Tongue (tissue), 1 donor: ENCODE measurements at regions not wholly inside any gene's neighbourhood (a gene's known extent, or its start where the extent isn't known, plus 50 kb on each side); places are given as distances from the start of the nearest gene placed in this dataset.
"Not testable (repeated sequence)": the region's sequence is repeated elsewhere in the genome, so short reads cannot be mapped to it uniquely, and the experiment has no call there.

ENCODE experiments used
- DNase-seq: peaks from one replicate; pipeline ENCODE4 v3.0.0-alpha.2; 2015

DNA sequence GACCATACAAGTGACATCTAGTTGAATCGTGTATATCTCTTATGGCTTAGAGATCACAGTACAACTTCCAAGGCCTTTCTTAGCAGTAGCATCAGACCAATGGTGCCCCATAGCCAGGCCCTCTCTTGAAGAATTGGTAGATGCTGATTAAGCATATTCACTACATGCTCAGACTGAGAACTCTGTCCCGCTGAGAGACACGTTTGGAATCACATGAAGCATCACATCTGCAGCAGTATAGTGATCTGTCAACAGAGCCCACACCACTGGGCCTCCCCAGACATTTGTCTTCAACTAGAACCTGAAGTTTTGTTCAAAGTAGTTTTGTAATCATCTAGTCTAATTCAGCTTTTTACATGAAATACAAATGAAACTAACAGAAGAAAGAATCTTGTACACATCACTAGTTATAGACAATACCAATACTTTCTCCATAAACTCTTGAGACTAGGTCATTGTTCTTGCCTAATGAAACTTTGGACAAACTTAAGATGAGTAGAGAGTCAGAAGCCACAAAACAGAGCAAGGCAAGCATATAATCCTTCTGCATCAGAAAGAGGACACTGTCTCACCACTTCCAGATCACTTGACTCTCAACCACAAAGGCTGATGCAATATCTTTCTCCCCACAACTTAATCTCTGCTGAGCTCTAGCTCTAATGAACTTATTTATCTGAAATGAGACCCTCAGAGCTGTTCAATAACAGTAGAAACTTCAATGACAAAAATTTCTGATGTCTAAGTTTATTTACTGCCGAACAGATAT lies 182.7 kb downstream of the TBX18 start:
- DNase-seq, result no peak

DNA sequence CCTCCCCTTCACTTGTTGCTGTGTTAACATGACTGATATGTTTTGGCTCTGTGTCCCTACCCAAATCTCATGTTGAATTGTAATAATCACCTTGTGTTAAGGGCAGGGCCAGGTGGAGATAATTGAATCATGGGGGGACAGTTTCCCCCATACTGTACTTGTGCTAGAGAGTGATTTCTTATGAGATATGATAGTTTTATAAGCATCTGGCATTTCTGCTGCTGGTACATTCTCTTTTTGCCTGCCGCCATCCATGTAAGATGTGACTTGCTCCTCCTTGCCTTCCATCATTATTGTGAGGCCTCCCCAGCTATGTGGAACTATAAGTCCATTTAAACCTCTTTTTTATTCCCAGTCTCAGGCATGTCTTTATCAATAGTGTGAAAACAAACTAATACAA lies 185.0 kb downstream of the TBX18 start:
- DNase-seq, result no peak

DNA sequence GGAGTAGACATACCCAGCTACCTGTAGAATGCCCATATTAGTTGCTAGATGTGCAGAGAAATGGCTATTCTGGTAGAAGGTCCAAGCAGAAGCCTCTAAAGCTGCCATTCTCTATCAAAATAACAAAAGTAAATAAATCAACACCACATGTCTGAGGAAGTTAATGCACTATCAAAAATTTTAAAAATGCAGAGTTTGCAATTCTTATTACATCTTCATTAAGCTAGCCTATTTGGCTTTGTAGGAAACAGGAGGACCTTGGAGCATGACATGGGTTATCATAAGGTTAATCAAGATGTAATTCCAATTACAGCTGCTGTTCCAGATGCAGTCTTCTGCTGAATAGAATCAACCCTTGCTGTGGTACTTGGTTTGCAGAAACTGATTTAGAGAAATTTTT lies 188.4 kb downstream of the TBX18 start:
- DNase-seq, result no peak

DNA sequence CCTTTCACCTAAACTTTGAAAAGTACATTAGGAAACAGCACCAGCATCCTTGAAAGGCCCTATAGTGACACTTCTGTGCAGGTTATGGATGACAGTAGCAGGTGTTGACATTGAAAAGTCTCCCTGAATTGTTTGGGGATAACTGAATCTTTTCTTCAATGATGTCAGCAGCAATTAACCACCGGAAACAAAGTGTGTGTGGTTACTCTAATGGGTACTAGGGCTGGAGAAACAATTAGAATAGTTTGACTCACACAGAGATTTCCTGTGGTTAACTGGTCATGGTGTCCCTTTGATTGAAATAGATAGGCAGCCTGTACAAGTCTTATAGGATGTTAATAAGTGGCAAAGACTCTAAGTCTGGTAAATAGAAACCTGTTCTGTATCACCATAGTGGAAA lies 189.1 kb downstream of the TBX18 start:
- DNase-seq, result no peak

DNA sequence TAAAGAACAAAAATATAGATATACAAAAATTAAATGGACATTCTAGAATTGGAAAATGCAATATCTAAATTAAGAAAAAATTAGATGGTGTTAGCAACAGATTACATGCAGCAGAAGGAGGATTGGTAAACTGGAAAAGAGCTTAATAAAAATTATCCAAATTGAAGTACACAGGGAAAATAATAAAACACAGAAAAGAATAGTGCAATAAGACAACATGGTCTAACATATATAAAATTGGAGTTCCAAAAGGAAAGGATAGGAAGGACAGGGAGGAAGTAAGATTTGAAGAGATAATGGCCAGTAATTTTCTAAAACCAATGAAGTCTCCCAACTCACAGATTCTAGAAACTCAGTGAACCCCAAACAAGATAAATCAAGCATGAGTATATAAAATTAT lies 194.5 kb downstream of the TBX18 start:
- DNase-seq, result no peak

DNA sequence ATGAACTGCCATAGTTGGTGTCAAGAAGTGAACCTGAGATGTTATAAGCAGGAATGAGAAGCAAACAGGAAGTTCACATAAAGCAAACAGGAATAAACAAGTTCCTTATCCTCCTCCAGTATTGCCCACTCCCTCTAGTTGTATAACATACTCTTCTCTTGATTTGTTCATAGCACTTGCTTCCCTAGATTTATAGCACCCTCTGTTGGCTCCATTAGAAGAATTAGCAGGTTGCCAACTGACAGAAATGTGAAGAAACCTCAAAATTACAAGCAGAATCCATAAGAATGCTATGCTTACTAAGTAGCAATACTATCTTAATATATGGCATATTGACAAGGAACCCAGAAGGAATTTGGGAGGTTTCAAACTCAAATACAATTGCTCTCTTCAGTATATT lies 195.4 kb downstream of the TBX18 start:
- DNase-seq, result peak; percentile 8

DNA sequence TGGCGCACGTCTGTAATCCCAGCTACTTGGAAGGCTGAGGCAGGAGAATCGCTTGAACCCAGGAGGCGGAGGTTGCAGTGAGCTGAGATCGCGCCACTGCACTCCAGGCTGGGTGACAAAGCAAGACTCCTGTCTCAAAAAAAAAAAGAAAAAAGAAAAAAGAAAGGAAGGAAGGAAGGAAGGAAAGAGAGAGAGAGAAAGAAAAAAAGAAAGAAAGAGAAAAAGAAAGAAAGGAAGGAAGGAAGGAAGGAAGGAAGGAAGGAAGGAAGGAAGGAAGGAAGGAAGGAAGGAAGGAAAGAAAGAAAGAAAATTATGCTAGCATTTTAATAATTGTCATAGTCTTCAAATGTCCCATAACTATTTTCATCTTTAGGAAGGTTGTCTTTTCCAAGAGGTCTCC lies 198.7 kb downstream of the TBX18 start:
- not testable (repeated sequence) for DNase-seq

DNA sequence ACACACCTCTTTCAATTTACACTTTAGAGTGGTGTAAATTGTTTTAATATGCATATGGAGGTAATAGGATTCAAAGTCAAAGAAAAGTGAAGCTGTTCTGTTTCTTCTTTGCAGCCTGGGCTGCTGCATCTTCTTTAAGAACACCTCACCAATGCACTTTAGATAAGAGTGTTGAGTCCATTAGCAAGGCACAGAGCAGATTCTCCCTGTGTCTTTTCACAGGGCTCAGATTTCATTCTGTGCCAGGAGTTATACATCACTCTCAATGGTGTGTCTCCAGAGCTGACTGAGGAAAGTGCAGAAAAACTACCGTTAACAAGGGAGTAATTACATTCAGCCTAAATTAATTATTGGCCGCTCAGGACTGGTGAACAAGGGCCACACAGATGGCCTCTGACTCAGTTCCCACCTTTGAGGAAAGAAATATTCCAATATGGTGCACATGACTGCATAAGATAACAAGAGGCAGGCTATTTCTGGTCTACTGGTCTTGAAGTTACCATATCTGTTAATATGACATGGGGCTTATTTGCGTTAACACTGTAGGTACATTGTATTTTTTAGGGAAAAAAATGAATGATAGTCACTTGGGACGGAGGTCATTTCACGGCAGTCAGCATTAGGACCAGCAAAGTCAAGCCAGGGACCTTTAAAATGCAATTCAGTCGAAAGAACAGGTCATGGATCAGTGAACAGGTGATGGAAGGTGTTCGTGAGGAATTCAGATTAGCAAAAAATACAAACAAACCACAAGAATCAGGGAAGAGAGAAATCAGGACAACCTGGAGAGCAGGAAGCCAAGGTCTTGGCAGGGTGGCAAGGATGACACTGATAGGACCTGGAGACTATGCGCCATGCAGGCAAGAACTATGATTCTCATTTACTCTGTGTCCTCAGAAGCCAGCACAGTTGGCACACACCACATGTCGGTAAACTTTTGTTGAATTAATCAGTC lies 203.7 kb downstream of the TBX18 start:
- no peak for DNase-seq

DNA sequence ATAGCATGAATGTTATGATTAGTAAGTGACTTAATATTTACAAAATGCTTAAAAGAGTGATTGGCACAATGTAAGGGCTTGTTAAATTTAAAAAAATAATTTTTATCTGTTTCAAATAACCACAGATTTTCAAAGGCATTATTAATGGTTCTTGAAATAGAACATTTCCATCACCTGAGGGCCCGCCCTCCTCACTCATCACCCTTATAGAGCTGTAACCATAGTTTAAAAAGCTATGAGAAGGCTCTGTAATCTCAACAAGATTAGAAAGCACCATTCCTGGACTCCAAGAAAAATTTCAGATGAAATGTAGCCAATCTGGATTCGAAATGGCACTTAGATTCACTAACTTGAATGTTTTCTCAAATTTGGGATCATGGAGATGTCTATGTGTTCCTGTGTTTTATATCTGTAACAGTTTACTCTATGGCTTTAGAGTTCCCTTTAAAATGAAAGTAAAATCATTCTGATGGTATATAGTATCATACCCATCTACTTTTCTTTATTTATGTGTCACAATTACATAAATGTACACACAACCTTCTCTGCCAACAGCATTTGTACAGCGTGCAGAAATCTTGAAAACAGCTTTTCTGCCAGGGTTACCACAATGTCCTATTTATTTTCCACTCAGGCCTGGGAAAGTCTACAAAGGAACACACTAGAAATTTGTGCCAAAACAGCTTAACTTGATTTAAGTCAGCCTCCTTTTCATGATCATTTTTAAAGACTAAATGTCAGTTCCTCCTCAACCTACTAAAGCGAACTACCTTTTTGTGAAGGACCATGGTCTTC lies 207.7 kb downstream of the TBX18 start:
- DNase-seq, result peak; percentile 13

DNA sequence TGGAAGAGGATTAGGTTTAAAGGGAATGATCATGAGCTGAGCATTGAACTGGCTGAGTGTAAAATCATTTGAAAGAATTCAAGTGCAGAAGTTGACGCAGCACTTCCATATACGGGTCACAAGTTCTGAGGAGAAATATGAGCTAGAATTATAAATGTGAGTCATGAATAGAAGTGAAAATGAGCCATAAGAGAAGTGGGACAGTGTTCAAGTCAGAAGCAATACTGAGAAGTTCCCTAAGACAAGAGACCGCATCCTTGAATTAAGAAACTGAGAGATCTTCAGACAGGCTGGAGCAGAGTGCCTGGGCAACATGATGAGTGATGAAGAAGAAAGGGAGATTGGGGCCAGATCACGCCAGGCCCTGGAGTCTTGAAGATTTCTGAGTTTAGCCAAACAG lies 209.7 kb downstream of the TBX18 start:
- DNase-seq, result no peak

DNA sequence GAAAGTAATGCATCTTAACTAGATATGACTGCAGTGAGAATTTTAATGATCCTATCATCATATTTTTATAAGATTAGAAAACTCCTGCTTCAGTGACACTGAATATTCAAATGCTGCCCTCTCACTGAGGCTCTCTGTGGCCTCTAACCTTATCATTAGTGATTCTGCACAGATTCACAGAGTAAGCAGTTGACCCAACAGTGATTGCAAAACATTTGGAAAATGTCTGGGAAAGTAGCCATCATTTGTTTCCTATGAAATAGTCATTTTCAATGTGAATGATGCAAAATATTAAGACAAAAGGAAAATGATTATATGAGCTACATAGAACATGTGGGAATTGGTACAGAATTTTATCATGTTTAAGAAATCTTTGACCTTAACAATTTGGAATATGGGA lies 210.3 kb downstream of the TBX18 start:
- no peak for DNase-seq

DNA sequence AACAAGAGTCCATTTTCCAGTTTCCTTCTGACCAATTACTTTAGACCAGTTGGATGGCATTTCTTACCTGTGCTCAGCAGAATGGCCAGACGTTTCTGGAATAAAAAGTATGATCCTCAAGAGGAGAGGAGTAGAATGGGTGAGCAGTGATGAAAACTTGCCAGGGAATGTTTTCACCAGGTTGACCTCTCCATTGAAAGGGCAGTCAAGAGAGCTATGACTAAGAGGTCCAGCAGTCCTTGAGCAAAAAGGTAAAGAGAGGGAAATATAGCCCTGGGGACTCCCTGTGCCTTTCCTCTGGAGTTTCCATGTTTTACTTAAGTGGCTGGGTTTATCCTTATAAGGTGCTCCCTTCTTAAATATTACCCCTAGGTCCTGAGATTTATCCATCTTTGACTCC lies 210.9 kb downstream of the TBX18 start:
- DNase-seq, result no peak

DNA sequence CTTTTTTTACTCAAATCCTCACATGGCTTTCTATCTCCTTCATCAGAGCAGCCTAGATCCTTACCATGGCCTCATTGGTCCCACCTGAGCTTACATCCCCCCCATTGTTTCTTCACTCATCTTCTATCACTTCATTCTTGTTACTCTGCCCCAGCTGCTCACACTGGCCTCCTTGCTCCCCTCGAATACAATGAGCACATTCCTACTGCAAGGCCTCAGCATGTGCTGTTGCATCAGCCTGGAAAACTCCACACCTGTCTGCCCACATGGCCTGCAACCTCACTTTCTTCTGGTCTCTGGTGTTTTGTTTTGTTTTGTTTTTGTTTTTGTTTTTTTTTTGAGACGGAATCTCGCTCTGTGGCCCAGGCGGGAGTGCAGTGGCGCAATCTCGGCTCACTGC lies 212.6 kb downstream of the TBX18 start:
- DNase-seq, result no peak

DNA sequence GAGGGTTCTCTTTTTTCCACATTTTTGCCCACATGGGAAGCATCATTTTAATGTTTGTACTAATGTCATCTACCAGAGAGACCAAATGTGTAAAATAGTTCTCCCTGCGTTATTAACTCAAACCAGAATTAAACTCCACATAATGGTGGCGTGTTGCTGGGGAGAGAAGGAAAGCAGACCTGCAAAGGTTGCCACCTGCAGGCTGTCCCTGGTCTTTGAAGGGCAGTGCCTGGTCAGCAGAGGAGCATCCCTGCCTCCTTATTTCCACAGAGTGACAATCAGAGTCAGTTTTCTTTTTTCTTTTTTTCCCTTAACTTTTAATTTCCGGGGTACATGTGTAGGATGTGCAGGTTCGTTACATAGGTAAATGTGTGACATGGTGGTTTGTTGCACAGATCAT lies 214.5 kb downstream of the TBX18 start:
- no peak for DNase-seq

DNA sequence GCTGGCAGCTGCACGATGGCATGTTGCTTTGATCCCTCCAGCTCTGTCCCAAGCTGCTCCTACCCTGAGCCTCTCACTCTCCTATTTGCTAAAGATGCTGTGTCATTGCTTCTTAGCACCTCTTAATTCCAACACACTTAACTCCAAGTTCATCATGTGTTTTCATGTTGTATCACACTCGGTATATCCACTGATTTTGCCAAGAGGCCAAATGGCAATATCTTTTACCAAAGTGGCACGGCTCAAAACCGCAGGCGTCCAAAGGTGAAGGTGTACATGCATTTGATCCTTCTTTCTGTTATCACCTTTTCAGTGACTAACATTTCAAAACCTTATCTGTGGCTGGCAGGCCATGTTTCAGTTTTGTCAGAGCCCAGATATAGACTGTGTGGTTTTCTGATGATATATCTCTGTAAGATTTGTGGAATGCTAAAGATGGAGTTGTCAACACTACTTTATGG lies 217.0 kb downstream of the TBX18 start:
- no peak for DNase-seq

DNA sequence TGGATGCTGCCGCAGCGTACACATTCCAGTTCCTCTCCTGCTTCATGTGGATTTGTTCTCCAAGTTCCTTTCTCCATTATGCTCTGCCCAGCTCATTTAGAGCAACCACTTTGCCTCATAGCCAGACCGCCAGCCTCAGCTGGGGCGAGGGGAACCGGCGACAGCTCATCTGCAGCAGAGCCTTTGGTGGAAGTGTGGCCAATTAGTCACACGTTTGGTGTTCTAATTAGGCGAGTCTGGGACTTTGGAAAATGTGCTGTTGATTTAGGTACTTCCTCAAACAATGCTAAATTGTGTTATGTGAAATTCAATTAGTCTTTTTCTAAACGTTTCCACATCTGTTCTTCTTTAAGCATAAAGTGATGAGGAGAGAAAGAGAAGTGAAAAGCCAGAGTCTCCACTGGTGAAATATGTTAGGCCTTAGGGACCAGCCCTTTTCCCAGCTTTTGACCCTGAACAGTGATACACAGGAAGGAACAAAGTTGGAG lies 217.9 kb downstream of the TBX18 start:
- DNase-seq, result peak; percentile 21

DNA sequence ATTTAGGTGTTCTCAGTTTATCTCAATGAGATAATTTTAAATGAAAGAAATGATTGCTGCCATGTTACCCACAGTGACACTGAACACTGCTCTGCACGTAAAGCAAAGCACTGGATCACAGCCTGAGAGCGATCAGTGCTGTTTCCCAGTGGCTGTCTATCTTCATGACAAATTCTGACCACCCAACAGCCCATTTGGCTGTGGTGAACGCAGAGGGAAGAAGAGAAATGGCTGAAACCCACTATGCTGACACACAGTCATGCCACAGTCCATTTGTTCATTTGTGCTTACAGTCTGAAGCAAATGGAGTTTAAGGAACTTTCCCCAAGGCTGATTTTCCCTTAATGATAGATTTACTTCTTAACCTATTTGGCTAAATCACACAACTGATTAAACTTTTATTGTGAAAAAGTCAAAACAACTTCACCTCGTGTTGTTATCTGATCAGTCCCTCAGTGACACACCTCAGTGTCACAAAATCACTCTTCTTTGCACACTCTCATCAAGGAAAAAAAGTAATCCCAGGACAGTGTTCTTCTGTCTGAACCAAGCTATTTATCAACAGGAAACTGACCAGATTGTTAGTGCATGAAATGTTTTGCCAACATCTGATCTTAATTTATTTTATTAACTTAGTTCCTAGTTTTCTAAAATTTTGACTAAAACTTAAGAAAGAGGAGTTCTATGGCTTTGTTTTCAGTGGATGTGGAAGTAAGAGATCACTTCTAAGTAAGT lies 225.1 kb downstream of the TBX18 start:
- DNase-seq, result no peak

DNA sequence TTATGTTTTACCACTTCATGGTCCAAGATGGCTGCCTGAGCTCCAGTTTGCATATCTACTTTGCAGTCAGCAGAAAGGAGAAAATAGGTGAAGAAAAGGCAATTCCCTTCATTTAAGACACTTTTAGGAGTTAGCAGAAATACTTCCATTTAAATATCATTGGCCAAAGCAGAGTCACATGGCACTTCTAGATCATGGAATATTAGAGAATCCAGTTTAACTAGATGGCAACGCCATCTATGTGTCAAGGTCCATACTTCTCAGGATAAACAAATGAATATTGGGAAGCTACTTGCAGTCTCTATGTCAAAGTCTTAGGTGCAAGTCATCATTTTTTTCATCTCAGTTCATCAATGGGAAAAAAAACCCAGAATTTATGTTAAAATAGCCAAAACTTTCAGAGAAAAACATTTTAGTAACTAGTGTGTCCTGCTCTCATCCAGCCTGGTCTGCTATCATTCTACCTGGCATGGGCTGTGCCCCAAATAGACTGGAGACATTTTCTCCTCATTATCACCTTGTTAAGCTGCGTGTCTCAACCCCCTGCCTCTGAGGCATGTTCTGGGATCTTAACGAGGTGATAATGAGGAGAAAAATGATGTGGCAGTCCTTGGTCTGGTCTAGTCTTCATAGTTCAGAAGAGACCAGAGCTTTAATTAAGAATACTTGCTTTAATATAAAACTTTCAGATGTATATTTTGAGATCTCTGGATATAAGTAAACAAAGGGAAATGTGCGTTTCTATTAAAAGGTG lies 227.3 kb downstream of the TBX18 start:
- no peak for DNase-seq

DNA sequence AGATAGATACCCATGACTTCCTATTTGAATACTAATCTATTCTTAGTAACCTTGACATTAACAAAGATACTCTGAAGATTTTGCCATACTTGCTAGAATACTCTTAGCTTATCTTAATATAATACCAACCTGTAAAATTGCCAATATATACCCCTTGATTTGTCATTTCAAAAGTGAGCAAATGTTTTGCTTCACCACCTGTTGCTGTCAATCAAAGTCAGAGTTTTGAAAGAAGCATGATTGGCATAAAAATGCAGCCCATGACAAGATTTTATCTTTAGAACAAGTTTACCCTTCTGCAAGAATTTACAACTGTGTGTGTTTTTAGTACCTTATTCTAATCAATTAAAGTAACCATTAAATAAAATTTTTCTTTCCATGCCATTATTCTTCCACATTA lies 236.2 kb downstream of the TBX18 start:
- DNase-seq, result no peak

DNA sequence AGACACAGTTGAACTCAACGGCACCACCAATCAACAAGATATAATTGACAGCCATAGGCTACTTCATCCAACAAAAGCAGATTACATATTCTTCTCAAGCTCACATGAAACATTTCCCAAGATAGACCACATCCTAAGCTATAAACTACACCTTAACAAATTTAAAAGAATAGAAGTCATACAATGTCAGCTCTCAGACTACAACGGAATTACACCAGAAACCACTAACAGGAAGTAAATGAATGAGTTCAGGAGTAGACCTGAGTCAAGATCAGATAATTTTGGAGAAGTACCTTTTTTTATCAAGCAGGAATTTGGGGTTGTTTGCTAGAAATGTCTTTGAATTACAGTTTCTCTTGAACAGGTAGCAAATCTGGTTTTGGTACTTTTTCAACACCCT lies 237.8 kb downstream of the TBX18 start:
- DNase-seq, result no peak

DNA sequence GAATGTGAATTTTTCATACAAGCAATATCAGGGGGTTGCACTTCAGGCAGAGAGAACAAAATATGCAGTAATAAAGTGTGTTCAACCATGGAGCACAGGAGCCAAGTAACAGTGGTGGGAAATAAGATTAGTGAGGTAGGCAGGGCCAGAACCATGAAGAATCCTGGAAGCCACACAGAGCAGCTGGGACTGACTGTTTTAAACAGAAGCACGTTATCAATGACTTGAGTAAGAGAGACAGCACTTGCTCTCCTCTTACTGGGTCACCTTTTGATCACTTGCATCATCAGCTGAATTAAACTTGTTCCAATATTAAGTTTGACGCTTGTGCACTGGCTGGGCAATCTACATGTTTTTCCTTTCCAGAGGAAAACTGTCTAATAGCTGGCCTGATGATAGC lies 238.5 kb downstream of the TBX18 start:
- DNase-seq, result peak; percentile 19
